ENCODE measurements at regions not wholly inside any gene's neighbourhood (a gene's known extent, or its start where the extent isn't known, plus 50 kb on each side); places are given as distances from the start of the nearest gene placed in this dataset.
A peak's percentile ranks its signal among the peaks of the same experiment; 100 is the strongest.
"Not testable (repeated sequence)": the region's sequence is repeated elsewhere in the genome, so short reads cannot be mapped to it uniquely, and the experiment has no call there.

- Histone ChIP-seq H3K9me2 (ENCODE audit: insufficient read depth, low read length) (no peaks in the 10 kb centered on the region), H3K9me3 (ENCODE audit: low read length) (no peaks in the 10 kb centered on the region), H3K27ac (ENCODE audit: low read length) (no peak overlapping the region), H3K27me3 (ENCODE audit: insufficient read depth, low read depth, low read length) (no peaks in the 10 kb centered on the region), H3F3A (ENCODE audit: insufficient read depth, low read length, poor library complexity, severe bottlenecking) (no peaks in the 10 kb centered on the region), H3K4me3 (ENCODE audit: low read length) (no peak overlapping the region), H3K79me2 (replicated peaks; ENCODE audit: insufficient read depth, low read length) (no peaks in the 10 kb centered on the region), H3K9ac (ENCODE audit: low read length) (no peak overlapping the region), H3K4me2 (ENCODE audit: low read length) (no peak overlapping the region), H3K36me3 (ENCODE audit: insufficient read depth, low read length) (no peaks in the 10 kb centered on the region), H4K20me1 (ENCODE audit: insufficient read depth) (no peaks in the 10 kb centered on the region), H2AFZ (ENCODE audit: low read depth, low read length) (no peak overlapping the region)
- TF ChIP-seq CTCF (IDR thresholded peaks at IDR 0.05; ENCODE audit: poor library complexity, severe bottlenecking) (no peak), REST (IDR thresholded peaks at IDR 0.05; ENCODE audit: borderline replicate concordance) (no peak), RAD21 (conservative IDR thresholded peaks at IDR 0.05) (no peak), EZH2 (IDR thresholded peaks at IDR 0.05; ENCODE audit: borderline replicate concordance, insufficient read depth, low read length, poor library complexity, severe bottlenecking) (no peak), TAF1 (IDR thresholded peaks at IDR 0.05; ENCODE audit: low read depth) (no peak), EP300 (conservative IDR thresholded peaks at IDR 0.05; ENCODE audit: poor library complexity, severe bottlenecking) (no peak), MXI1 (conservative IDR thresholded peaks at IDR 0.05; ENCODE audit: poor library complexity, severe bottlenecking) (no peak), POLR2AphosphoS5 (IDR thresholded peaks at IDR 0.05) (no peak), SMC3 (conservative IDR thresholded peaks at IDR 0.05; ENCODE audit: poor library complexity) (no peak)
These were observed 95.4 kb upstream of the PPP1R26 start for GRCh38 chr9:135384226-135384625.

- not testable (repeated sequence) for H3F3A ChIP-seq (ENCODE audit: insufficient read depth, low read length, poor library complexity, severe bottlenecking); H3K27ac ChIP-seq (ENCODE audit: low read length); H3K9me2 ChIP-seq (ENCODE audit: insufficient read depth, low read length); H3K4me3 ChIP-seq (ENCODE audit: low read length); H3K9ac ChIP-seq (ENCODE audit: low read length); H3K36me3 ChIP-seq (ENCODE audit: insufficient read depth, low read length); H2AFZ ChIP-seq (ENCODE audit: low read depth, low read length); H3K27me3 ChIP-seq (ENCODE audit: insufficient read depth, low read depth, low read length); H3K79me2 ChIP-seq (replicated peaks; ENCODE audit: insufficient read depth, low read length); H3K4me2 ChIP-seq (ENCODE audit: low read length); H3K9me3 ChIP-seq (ENCODE audit: low read length); H4K20me1 ChIP-seq (ENCODE audit: insufficient read depth)
- TF ChIP-seq REST (IDR thresholded peaks at IDR 0.05; ENCODE audit: borderline replicate concordance) = peak; percentile 99
These were observed 94.7 kb upstream of the PPP1R26 start for GRCh38 chr9:135384815-135385405.
